Astrocyte of the cerebellum (primary cell): ENCODE measurements at regions not wholly inside any gene's neighbourhood (a gene's known extent, or its start where the extent isn't known, plus 50 kb on each side); places are given as distances from the start of the nearest gene placed in this dataset.

Source experiments
- DNase-seq: peaks from one replicate; pipeline ENCODE4 v3.0.0-alpha.2; 2011; ENCODE audit warnings: low read depth
- H3K4me3 ChIP-seq: 2 replicates; pipeline ENCODE4 v1.5.1; 2011; ENCODE audit warnings: mild to moderate bottlenecking, low read depth, low read length, moderate library complexity
- in situ Hi-C: cut with HindIII; loops from 2 replicates; pipeline ENCODE4 v1.10.0; 2017; ENCODE audit warnings: low sequenced_read_pairs
- TF ChIP-seq, protein P1 (sequence below): IDR thresholded peaks from 2 replicates; pipeline ENCODE4 v1.5.1; 2012; ENCODE audit warnings: low read length, low read depth, moderate library complexity, mild to moderate bottlenecking; ENCODE audit errors: missing control alignments

DNA sequence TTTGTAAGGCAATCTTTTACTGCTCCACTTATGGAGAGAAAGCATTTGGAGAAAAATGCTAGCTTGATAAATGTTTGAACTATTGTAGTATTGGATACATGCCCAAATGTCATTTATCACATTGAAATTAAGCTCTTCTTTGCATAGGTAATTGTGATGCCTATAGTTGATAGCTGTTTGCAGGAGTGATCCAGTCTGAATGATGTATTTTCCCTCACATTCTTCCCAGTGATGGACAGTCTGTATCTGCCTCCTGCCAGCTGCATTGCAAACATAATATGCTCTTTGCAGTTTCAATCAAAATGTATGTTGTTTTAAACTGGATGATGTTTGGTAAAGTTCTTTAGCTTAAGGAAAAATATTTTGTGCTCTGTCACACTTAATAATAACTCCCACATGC lies 89.8 kb downstream of the EDNRB start:
- TF ChIP-seq, protein P1, sequence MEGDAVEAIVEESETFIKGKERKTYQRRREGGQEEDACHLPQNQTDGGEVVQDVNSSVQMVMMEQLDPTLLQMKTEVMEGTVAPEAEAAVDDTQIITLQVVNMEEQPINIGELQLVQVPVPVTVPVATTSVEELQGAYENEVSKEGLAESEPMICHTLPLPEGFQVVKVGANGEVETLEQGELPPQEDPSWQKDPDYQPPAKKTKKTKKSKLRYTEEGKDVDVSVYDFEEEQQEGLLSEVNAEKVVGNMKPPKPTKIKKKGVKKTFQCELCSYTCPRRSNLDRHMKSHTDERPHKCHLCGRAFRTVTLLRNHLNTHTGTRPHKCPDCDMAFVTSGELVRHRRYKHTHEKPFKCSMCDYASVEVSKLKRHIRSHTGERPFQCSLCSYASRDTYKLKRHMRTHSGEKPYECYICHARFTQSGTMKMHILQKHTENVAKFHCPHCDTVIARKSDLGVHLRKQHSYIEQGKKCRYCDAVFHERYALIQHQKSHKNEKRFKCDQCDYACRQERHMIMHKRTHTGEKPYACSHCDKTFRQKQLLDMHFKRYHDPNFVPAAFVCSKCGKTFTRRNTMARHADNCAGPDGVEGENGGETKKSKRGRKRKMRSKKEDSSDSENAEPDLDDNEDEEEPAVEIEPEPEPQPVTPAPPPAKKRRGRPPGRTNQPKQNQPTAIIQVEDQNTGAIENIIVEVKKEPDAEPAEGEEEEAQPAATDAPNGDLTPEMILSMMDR = no peak
- no peak overlapping the region for H3K4me3 ChIP-seq
- DNase-seq = no peak
- in situ Hi-C loops = no loop called here

DNA sequence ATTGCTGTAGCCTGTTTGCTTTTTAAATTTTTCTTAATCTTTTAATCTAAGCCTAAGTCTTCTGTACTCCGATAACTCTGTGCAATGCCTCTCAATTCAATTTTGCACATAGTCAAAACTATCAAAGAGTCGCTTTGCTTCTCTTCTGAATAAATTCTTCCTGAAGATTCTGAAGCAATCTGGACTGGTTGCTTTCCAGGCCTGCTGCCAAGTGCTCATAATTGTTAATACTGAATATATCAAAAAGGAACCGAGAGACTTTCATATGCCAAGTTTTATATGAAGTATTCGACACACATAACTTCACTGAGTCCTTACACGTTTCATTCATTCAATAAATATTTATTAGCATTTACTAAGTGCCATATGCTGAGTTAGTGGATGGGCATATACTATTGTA lies 91.3 kb downstream of the EDNRB start:
- DNase-seq = no peak
- no peak overlapping the region for H3K4me3 ChIP-seq
- in situ Hi-C loops = no loop called here
- TF ChIP-seq, protein P1 = no peak

DNA sequence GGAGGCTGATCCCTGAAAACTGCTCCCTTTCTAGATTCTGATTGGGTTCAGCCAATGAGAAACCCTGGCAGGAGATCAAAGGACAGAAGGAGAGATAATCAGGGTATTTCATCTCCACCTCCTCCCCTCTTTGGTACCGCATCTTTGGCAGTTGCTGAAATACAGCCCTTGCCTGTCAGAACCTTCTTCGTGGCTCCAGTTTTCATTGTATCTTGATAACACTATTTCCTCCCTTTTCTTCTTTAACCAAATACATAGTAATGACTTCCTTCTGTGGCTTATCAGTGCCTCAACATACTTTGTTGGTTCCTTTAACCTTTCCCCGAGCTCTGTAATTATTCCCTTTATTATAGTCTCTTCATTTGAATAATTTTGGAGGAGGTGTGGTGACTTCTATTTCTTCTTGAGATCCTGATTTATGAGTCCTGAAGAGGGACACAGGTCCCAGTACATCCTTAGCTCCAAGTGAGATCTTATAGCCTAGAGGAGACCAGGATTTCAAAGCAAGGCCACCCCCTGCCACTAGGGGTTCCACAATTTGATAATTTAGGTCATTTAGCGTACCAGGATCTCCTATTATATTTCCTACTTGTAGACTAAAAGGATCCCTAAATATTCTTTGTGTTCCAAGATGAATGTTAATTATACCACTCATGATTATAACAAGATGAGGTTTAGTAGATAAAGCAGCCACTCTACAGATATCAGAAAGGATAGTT lies 98.0 kb downstream of the EDNRB start:
- in situ Hi-C loops = no loop called here
- TF ChIP-seq, protein P1 = no peak
- DNase-seq = no peak
- H3K4me3 ChIP-seq = no peak overlapping the region

DNA sequence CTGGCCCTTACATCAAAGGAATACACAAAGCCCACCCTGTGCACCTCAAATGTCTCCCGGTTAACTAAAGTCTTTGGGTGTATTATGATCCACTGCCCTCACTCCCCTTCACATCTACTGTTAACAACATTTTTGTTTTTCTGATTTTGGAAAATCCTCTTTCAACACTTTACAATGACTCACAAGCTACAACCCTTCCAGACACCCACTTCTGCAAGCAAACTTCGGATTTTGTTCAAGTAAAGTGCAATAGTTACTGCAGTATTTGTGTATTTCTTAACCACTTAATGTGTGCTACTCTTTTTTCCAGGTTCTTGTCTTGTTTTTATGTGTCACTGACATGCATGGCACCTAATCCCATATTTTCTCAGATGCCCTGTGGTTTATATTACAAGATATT lies 101.1 kb downstream of the EDNRB start:
- H3K4me3 ChIP-seq = no peak overlapping the region
- no peak for DNase-seq
- TF ChIP-seq, protein P1 = no peak
- in situ Hi-C loops = loop anchor here (10.0 kb wide), 1 partner anchor 1247 kb away; no protein-coding TSS in a partner anchor

DNA sequence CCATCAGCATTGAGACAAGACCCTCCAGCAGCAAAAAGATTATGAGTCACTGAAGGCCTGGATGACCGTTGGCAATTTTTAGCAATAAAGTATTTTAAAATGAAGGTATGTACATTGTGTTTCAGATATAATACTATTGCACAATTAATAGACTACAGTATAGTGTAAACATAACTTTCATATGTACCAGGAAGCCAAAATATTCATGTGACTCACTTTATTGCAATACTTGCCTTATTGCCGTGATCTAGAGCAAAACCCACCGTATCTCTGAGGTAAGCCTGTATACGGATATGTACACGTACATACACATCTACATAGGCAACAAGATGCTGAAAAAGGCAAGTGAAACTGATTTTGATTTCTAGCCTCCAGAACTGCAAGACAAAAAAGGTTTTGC lies 103.3 kb downstream of the EDNRB start:
- DNase-seq = no peak

More for the DNA sequence above, 103.3 kb downstream of the EDNRB start:
- TF ChIP-seq, protein P1 = no peak
- H3K4me3 ChIP-seq = no peak overlapping the region
- in situ Hi-C loops = loop anchor here (10.0 kb wide), 1 partner anchor 1249 kb away; no protein-coding TSS in a partner anchor
